ENCODE measurements at regions not wholly inside any gene's neighbourhood (a gene's known extent, or its start where the extent isn't known, plus 50 kb on each side); places are given as distances from the start of the nearest gene placed in this dataset.

GRCh38 chr6:74145931-74146330 is 449.9 kb downstream of the CD109 start:
- TF ChIP-seq EGR1 (IDR thresholded peaks at IDR 0.05) (no peak), RAD21 (IDR thresholded peaks at IDR 0.05; ENCODE audit: low read depth) (no peak), YY1 (IDR thresholded peaks at IDR 0.05; ENCODE audit: low read depth) (no peak), EP300 (IDR thresholded peaks at IDR 0.05; ENCODE audit: borderline replicate concordance) (no peak), CEBPB (IDR thresholded peaks at IDR 0.05) (no peak), MAX (IDR thresholded peaks at IDR 0.05) (no peak), CREB1 (IDR thresholded peaks at IDR 0.05; ENCODE audit: low read depth) (no peak), ZBTB7A (IDR thresholded peaks at IDR 0.05; ENCODE audit: low read depth) (no peak), NFIC (IDR thresholded peaks at IDR 0.05) (no peak), TAF1 (IDR thresholded peaks at IDR 0.05; ENCODE audit: low read depth) (no peak), TCF12 (IDR thresholded peaks at IDR 0.05; ENCODE audit: low read depth) (no peak), TEAD4 (IDR thresholded peaks at IDR 0.05) (no peak)
- TF ChIP-seq, protein P1, sequence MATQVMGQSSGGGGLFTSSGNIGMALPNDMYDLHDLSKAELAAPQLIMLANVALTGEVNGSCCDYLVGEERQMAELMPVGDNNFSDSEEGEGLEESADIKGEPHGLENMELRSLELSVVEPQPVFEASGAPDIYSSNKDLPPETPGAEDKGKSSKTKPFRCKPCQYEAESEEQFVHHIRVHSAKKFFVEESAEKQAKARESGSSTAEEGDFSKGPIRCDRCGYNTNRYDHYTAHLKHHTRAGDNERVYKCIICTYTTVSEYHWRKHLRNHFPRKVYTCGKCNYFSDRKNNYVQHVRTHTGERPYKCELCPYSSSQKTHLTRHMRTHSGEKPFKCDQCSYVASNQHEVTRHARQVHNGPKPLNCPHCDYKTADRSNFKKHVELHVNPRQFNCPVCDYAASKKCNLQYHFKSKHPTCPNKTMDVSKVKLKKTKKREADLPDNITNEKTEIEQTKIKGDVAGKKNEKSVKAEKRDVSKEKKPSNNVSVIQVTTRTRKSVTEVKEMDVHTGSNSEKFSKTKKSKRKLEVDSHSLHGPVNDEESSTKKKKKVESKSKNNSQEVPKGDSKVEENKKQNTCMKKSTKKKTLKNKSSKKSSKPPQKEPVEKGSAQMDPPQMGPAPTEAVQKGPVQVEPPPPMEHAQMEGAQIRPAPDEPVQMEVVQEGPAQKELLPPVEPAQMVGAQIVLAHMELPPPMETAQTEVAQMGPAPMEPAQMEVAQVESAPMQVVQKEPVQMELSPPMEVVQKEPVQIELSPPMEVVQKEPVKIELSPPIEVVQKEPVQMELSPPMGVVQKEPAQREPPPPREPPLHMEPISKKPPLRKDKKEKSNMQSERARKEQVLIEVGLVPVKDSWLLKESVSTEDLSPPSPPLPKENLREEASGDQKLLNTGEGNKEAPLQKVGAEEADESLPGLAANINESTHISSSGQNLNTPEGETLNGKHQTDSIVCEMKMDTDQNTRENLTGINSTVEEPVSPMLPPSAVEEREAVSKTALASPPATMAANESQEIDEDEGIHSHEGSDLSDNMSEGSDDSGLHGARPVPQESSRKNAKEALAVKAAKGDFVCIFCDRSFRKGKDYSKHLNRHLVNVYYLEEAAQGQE (IDR thresholded peaks at IDR 0.05; ENCODE audit: low read depth) = no peak
- TF ChIP-seq, protein P2, sequence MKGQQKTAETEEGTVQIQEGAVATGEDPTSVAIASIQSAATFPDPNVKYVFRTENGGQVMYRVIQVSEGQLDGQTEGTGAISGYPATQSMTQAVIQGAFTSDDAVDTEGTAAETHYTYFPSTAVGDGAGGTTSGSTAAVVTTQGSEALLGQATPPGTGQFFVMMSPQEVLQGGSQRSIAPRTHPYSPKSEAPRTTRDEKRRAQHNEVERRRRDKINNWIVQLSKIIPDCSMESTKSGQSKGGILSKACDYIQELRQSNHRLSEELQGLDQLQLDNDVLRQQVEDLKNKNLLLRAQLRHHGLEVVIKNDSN (IDR thresholded peaks at IDR 0.05) = no peak

Measured in Ishikawa (cell line).